Stimulated activated CD8-positive, alpha-beta memory T cell treated with anti-CD3 and anti-CD28 coated beads, Interleukin-12 subunit alpha, Interleukin-12 subunit beta, amount 100 ng/mL, for 1 hour (primary cell): ENCODE measurements at regions not wholly inside any gene's neighbourhood (a gene's known extent, or its start where the extent isn't known, plus 50 kb on each side); places are given as distances from the start of the nearest gene placed in this dataset.
"Not testable (repeated sequence)": the region's sequence is repeated elsewhere in the genome, so short reads cannot be mapped to it uniquely, and the experiment has no call there.

Experiments used
- DNase-seq: peaks from one replicate; pipeline ENCODE4 v3.0.0-alpha.2; 2020; ENCODE audit warnings: low read depth

GRCh38 chr5:10921160-10921559 lies 160.1 kb upstream of the DAP start:
- DNase-seq: no peak

- no peak for DNase-seq
Observed at GRCh38 chr5:10920400-10920799, 159.4 kb upstream of the DAP start.

DNA sequence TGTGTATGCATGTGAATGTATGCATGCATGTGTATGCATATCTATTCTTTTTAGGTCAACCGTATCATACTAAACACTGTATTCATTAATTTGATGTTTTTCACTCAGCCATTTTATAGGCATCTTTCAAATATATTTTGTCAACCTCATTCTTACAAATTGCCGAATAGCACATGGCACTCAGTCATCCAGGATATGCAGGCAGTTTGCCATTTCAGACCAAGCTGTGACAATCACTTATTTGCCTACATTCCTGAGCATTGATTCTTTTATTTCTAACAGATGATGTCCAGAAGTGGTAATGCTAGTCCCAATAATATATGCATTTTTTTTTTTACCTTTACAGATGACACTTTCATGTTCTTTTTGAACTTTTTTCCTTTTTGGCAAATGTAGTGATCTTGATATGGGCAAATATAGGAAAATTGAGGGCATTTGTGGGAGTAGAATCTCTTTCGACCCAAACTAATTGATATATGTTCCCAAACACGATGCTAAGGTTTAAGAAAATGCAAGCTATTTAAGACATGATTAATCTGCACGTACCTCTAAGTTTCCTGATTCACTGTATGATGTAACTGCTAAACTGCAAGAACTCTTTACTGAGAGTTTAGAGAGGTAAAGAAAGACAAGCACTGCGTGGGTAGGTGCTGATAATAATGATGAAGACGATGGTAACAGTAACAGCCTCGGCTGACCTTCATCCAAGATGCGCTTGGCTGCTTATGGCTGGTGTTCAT lies 153.9 kb upstream of the DAP start:
- no peak for DNase-seq

DNA sequence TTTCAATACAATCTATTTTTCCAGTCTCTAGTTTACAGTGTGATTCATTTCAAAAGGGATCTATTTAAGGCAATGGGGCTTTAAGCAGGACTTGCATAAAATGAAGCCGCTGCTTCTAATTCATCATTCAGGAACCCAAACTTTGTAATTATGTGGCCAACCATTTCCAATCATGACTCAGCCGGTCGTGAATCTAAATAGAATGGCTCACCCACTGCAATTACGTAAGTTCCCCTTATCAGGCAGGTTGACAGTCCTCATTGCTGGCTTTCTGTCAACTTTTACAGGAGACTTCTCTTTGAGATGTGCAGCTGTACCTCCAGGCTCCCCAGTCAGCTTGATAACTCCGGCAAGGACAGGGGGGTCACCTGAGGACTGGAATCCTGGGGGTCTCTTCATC lies 152.8 kb upstream of the DAP start:
- DNase-seq: no peak

- DNase-seq: no peak
Observed at GRCh38 chr5:10913181-10913810, 152.3 kb upstream of the DAP start.

- DNase-seq: no peak
Observed at GRCh38 chr5:10912435-10912834, 151.4 kb upstream of the DAP start.

DNA sequence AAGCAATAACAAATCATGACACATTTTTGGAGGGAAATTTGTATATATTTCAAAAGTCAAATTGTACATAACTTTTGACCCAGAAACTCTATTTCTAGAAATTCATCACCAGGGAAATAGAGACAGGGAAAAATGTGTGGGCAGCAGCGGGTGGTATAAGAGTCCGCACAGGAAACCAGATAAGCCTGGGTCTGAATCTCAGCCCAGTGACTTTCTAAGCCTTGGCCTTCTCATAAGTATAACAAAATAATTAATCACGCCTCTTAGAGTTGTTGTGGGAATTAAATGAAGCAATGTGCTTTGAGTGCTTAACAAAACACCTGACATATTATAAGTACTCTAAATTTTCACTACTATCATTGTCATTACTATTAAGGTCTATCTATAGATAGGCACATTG lies 149.2 kb upstream of the DAP start:
- no peak for DNase-seq

- no peak for DNase-seq
Observed at GRCh38 chr5:10904862-10905432, 143.9 kb upstream of the DAP start.

DNA sequence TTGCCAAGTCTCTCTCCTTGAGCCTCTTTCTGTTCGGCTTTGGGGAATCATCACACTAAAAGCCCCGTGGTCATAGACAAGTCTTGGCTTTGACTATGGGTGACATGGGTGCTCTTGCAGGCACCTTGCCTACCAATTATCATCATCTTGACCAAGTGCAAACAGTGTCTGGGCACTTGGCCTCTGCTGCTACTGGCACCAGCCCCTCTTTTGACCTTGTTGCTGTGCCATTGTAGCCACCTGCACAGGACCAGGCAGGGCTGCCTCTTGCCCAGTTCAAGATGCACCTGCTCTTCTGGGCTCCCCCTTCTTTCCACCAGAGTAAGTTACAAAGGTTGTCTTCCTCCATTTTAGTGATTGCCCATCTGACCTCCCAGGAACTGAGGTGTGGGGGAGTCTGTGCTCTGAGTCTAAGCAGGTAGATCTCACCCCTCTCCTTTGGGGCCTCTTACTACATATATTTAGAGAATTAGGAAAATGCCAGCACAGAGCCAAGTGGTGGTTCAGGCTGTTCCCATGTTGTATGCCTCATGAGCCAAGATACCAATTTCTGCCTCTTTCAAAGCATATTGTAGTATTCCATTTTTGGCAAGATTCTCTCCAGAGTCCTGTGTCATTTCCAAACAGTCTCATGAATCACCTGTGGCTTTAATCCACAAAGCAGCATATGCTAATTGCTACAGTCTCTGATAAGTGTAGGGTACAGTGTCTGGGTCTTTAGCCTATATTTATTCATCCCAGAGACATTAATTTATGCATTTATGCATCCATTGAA lies 142.9 kb upstream of the DAP start:
- no peak for DNase-seq

- DNase-seq: no peak
Observed at GRCh38 chr5:10902145-10902544, 141.1 kb upstream of the DAP start.

DNA sequence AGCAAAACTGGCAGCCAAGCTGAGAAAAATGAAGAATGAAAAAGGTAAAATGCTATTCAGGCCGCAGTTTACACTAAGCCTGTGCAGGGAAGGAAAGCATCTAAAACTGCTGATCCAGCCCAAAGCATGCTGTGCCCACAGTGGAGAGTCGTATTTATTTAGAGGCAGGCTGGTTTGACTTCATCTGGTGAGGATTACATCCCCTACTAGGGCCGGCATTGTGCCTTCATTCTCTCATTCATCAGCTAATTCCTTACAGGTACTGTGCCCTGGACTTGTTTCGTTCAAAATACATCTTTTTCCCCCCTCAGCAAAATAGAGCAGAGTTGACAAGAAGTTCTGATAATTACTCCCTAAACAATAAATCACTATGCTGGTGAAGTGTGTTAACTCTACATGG lies 137.5 kb upstream of the DAP start:
- DNase-seq: no peak

DNA sequence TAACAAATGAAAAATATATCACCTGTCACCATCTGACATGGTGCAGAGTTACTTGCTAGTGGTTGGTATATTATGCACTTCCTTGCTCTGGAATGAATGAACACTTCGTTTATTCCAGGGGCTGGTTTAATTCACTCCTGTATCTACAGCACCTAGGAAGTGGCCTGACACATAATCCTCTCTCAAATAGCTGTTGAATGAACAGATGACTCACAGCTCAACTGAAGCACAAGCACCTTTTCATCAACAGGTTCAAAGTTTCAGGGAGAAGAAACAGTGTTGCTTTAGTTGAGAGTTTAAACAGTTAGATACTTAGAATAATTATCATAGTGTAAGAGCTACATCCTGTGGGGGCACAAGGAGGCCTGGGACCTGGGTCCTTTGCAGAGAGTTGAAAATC lies 135.0 kb upstream of the DAP start:
- no peak for DNase-seq

DNA sequence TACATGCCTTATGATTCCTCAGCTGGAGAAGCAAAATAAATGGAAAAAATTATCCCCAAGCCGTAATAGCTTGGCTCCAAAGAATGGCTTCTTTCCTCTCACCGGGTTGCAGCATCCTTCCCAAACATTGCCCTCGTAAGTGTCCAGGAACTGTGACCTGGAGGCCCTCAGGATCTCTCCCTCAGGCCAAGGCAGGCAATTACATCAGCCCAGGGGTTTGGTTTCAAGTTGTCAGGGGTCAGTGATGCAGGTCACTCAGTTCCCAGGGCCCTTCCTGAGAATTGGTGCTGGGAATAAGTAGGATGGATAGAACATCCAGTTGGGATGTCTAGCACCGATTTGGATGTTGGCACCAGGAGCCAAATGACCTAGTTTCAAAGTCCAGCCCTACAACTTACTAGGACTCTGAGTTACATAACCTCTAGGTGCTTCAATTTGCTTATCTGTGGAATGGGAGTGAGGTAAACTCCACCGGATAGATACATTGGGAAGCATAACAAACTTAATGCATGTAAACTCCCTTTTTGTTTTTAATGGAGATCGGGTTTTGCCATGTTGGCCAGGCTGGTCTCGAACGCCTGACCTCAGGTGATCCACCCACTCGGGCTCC lies 133.5 kb upstream of the DAP start:
- no peak for DNase-seq

- DNase-seq: no peak
Observed at GRCh38 chr5:10892911-10893215, 131.8 kb upstream of the DAP start.

DNA sequence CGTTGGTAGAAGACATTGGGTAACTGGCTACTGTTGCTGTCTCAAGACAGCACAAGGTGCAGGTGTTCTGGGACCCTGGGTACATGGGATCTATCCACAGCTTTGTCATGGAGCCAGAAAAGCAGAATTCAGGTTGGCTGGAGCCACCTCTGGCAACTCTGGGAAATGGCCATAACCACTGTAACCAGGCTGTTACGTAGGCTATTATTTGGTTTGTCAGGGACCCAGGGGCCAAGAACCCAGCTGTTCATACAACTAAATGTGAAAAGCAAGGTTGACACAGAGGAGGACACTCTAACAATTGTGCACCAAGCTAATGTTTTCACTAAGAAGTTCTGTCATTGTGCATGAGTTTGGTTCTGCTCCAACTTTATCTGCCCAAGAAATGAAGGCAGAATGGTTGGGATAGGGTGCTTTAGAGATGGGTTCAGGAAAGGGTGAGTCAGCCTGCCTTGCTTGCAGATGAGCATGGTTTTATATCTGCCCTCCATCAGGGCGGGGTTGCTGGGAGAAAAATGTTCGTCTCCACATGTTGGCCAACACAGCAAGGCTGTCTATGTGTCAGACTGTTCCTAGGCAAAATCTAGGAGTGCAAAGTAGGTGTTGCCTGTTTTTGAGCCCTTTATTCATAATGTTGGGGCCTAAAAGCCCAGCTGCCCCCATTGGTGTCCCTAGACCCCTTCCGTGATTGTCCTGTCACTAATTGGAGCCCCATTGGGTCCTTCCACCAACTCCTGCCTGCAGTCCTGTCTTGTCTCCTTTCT lies 131.3 kb upstream of the DAP start:
- DNase-seq: no peak

GRCh38 chr5:10891193-10891592 lies 130.2 kb upstream of the DAP start:
- DNase-seq: no peak

- no peak for DNase-seq
Observed at GRCh38 chr5:10886497-10886896, 125.5 kb upstream of the DAP start.

GRCh38 chr5:10885026-10885425 lies 124.0 kb upstream of the DAP start:
- DNase-seq: no peak

DNA sequence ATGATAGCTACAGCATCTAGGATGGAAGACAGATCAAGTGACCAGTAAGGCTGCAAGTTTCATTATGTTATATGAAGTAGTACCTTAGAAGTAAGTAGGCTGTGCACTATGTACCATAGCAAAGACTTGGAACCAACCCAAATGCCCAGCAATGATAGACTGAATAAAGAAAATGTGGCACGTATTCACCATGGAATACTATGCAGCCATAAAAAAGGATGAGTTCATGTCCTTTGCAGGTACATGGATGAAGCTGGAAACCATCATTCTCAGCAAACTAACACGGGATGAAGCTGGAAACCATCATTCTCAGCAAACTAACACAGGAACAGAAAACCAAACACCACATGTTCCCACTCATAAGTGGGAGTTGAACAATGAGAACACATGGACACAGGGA lies 122.9 kb upstream of the DAP start:
- not testable (repeated sequence) for DNase-seq

DNA sequence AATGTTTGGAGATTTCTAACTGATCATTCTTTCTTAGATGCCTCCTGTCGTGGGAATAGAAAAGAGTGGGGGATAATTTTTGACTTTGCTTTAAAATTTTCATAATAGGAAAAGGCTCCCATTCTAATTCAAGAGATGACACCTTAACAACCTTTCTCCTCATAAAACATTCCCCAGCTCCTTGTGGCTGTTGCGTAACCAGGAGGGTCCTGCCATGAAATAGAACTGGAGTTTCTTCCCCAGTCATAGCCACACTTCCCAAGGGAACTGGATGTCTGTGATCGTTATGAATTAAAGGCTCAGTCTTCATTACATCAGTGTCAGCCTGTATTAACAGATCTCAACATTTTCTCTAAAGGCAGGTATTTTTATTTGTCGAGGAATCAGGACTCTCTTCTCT lies 119.9 kb upstream of the DAP start:
- DNase-seq: no peak

DNA sequence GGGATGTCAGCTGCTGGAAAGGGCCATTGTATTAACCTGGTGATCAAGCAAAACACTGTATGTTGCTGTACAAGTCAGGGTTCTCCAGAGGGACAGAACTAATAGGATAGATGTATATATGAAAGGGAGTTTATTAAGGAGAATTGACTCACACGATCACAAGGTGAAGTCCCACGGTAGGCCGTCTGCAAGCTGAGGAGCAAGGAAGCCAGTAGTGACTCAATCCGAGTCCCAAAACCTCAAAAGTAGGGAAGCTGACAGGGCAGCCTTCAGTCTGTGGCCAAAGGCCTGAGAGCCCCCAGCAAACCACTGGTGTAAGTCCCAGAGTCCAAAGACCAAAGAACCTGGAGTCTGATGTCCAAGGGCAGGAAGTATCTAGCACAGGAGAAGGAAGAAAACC lies 116.0 kb upstream of the DAP start:
- not testable (repeated sequence) for DNase-seq
